Loucy (cell line): ENCODE measurements at regions not wholly inside any gene's neighbourhood (a gene's known extent, or its start where the extent isn't known, plus 50 kb on each side); places are given as distances from the start of the nearest gene placed in this dataset.

Source experiments
- CTCF ChIP-seq: fragments of 200-600 bp; sonication (generic); conservative IDR thresholded peaks from 2 replicates; pipeline ENCODE4 v1.5.1; 2014; ENCODE audit warnings: mild to moderate bottlenecking, antibody characterized with exemption, low read length
- EZH2phosphoT487 ChIP-seq: fragments of 200-600 bp; IDR thresholded peaks from 2 replicates; pipeline ENCODE4 v1.6.1; 2018; ENCODE audit warnings: antibody characterized with exemption, mild to moderate bottlenecking, moderate library complexity, borderline replicate concordance

GRCh38 chr14:100644383-100644782, 57.2 kb upstream of the BEGAIN start:
- TF ChIP-seq CTCF (no peak), EZH2phosphoT487 (no peak)
